HG02870 (cell line): ENCODE measurements at regions not wholly inside any gene's neighbourhood (a gene's known extent, or its start where the extent isn't known, plus 50 kb on each side); places are given as distances from the start of the nearest gene placed in this dataset.
A peak's percentile ranks its signal among the peaks of the same experiment; 100 is the strongest.

ENCODE experiments used
- ATAC-seq: cut with Tn5 transposase; IDR thresholded peaks from one replicate; pipeline ENCODE4 v1.9.1; 2021; ENCODE audit warnings: mild to moderate bottlenecking, moderate library complexity; ENCODE audit not compliant: unreplicated experiment

DNA sequence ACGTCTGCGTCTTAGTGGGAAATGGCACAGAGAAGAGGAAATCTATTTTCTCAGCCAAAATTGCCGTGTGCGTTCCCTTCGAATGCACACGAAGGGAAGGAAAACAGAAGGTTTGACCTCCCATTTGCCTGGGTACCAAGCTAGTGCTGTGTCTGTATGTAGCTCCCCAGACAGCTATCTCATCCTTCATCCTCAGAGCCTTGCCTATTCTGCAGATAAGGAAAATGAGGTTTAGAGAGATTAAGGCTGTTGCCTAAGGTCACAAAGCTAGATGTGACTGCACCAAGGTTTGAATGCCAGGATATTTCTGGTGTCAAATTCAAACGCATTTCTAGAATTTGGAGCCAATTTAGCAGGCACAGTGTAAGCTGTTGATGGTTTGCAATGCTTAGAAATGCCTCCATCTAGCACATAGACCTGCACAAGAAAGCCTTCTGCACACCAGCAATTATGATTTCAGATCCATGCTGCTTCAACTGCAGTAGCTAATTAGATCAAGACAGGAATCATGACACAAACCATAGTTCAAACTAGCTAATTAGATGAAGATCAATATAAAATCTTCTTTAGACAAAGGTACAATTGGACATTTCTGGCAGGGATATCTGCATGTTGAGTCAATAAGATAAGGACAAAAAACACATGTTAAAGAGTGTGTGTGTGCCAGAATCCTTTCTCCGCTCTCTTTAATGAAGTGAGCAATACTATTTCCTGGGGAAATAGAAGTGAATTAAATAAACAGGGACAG, 115.1 kb downstream of the CMPK2 start:
- ATAC-seq = no peak

DNA sequence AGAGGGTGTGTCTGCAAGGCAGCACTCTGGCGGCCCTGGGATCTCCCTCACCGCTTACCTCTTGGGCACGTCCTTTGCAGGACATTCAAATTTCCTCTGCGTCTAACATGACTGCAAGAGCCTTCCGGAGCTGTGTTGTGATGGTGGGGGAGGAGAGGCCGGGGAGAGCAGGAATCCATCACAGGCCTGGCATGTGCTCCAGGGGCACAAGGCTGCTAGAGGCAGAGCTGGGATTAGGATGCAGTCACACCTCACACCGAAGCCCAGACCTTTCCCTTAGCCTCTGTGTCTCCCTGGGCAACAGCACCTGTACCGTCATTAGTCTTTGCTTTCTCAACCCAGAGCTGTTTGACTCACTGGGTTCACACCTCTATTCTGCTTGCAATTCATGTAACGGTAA, 111.3 kb downstream of the CMPK2 start:
- ATAC-seq = no peak

DNA sequence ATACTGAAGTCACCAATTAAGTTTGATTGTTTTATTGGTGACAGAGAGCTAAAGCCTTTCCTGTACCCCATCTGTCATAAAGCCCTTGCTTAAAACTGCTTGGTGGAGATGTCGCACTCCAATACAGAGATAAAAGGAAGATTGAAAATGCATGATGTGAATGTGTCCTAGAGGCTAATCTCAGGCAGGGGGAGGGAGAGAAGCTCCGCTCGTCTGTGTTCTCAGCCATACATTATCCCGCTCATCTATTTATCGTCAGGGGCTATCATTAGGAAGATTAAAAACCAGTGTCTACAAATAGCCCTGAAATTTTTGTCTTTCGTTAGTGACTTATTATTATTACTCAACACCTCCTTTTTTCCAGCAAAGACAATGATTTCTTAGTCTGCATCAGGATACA, 110.3 kb downstream of the CMPK2 start:
- no peak for ATAC-seq

DNA sequence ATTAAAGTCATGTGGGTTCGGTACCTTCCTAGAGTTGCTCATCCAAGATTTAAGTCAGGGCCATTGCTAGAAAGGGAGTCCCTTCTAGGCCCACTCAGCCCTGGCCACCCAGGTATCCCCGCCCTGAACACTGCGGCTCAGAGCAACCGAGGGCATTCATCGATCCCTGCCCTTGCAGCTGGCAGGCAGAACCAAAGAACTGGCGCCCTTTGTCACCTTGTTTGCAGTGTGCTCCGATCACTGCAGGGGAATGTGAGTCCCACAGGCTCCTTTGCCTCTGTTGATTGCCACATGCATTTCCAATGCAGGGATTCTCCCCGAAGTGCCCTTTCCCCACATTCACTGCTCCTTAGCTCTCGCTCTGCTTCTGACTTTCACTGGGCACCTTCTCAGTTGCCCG, 108.5 kb downstream of the CMPK2 start:
- ATAC-seq = no peak

DNA sequence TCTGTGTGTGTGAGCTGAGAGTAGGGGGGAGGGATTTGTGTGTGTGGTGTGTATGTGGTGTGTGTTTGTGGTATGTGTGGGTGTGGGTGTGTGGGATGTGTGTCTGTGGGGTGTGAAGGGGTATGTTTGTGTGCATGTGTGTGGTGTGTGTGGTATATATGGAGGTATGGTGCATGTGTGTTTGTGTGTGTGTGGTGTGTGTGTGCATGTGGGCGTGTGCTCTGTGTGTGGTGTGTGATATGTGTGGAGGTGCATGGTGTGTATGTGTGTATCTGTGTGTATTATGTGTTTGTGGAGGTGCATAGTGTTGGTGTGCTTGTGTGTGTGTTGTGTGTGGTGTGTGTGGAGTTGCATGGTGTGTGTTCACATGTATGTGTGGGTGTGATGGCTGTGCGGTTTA, 106.0 kb downstream of the CMPK2 start:
- no peak for ATAC-seq

DNA sequence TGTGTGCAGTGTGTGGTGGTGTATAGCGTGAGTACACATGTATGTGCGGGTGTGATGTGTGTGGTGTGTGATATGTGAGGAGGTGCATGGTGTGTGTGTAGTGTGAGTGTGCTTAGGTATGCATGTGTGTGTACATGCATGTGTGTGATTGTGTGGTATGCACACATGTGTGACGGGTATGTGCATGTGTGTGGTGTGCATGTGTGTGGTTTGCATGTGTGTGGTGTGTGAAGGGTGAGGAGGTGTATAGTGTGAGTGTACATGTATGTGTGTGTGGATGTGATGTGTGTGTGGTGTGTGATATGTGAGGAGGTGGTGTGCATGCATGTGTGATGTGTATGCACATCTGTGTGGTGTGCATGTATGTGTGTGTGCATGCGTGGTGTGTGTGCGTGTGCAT, 105.6 kb downstream of the CMPK2 start:
- ATAC-seq = no peak

DNA sequence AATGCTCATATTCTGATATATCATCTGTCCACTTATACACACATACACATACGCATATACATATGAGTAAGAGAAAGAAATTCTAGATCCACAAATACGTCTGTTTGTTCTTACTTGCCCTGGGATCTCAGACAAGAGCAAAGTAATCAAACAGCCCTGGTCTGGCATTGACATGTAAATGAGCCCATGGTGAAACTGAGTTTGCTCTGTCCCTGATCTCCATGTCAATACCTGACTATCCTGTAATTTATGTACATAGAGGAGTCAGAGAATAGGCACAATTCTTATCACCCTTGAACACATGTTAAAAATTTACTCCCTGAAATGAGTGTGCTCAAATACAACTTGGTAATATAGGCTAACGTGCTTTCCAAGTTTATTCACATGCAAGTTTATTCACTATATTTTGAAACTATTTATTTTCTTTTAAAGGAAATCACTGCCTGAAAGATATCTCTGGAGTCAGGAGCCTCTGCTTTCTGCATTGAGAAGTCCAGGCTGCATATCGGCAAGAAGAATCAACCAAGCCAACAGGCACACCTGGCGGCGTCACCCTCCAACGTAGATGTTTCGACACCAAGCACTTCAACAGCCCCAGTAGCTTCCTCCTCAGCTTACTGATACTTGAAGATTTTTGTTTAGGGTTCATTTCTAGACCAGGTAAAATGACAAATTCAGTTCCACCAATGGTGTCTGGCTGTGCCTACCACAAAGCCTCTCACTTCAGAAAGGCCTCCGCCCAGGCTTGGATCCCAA, 100.6 kb downstream of the CMPK2 start:
- ATAC-seq = no peak

DNA sequence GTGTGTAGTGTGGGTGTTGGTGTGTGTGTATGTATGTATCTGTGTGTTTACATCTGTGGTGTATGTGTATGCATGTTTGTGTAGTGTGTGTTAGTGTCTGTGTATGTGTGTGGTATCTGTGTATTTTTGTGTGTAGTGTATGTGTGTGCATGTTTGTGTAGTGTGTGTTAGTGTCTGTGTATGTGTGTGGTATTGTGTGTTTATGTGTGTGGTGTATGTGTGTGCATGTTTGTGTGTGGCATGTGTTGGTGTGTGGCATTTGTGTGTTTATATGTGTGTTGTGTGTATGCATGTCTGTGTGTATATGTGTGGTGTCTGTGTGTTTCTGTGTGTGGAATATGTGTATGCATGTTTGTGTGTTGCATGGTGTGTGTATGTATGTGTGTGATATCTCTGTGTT, 96.4 kb downstream of the CMPK2 start:
- no peak for ATAC-seq

DNA sequence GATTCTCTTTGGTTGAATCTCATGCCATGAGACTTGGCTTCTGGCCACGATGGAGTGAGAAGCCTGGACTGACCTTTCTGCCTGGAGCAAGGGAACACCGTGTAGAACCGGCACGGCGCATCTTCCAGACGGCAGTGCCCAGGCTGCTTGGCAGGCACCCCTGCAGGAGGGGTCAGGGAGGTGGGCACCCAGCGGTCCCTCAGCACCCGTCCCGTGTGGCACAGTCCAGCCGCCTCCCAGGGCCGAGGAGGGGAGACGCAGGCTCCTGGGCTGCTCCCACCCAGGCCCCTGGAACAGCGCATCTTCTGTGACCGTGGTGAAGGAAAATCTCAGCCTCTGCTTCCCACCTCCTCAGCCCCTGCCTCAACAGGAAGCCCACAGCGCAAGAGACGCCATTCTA, 95.7 kb downstream of the CMPK2 start:
- no peak for ATAC-seq

DNA sequence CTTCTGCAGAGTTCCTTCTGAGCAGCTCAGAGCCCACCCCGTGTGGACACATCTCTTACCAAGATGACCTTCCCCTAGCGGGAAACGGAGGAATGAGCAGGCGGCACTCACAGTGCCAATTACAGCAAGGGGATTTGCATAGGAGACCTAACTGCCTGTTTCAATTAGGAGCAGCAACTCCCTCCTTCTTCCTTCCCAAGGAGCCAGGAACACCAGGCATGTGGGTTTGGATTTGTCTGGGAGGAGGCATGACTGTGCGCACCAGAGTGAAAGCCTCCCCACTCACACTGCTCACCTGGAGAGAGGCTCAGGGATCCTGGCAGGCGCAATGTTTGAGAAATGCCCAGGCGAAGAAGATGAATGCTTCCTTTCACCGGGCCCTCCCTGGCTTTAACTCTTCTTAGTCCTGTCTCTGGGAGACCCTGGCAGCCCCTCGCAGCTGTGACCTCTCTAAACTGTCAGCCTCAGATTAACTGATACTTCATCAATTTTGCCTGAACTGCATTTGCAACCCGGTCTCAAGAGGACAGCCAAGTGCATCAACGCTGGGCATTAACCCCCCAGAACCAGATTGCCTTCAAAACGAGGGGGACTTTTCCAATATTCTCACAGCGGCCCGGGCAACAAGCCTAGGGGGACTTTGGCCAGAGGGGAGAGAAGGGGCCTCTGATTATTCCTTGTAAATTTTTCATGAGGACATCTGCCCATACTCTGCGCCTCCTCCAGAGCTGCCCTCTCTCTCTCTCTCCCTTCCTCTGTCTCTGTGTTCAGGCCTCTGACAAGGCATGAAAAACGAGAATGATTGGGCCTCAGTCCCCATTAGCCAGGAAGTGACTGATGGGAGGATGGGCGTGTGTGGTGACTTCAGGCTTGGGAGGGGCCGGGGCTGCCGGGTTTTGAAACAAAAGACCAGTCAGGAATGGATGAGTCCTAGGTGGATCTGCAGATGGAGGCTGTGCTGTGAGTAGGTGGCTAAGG, 93.8 kb downstream of the CMPK2 start:
- ATAC-seq = no peak

DNA sequence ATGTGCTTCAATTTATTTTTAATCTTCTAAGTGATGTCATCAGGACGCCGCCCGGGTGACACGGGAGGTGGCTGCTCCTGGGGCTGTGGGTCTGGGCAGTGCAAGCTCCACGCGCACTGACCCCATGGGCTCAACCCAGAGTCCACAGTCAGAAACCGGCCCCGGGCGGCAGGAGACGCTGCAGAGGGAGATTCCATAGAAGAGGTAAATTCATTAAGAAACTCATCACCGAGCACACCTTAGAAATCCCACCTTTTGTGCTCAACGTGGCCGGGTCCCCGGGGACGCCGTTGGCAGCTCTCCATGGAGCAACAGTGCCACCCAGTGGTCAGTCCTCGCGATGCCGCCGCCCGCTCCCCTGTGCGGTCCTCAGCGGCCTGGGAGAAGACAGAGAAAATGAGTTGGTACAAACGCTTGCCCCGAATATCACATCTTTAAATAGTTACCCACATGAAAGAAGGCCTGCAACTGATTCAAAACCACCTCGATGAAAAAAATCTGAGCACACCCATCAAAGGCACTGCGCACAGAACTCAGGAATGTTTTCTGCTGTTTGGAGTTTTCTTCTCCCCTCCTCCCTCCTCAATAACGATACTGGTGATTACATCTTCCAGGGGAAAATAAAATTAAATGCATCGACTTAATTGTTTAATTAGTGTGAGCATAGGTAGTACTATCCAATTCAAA, 92.6 kb downstream of the CMPK2 start:
- peak; percentile 87 for ATAC-seq

DNA sequence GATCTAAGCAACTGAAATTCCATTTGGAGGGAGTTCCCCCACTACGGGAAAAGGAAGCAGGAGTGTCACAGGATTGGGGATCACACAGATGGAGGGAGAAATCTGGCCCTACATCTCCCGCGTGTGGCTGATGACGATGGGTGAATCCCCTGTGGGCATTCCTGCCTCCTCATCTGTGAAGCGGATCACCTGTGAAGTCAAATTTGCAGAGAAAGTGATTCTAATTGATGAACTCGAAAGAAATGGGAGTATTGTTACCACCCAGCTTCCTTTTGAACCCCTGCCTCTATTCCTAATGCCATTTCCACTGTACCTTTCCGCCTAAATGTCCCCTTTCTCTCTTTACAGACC, 92.0 kb downstream of the CMPK2 start:
- ATAC-seq = no peak

DNA sequence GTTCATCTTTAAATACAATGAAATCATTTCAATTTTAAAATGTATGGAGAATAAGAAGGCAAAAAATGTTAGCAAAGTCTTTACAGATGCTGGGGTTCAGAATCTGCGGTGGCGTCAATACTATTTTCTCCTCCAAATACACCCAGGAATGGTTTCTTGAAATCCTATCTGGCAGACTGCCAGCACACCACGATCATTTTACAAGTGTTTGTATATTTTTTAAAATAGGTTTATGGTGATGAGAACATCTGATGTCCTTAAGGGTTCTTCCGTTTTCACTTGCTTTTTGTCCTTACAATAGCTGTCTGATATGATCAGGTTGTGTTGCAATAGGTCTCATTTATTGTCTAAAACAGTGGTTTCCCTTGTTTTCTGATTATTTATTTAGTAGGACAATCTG, 89.6 kb downstream of the CMPK2 start:
- ATAC-seq = no peak

DNA sequence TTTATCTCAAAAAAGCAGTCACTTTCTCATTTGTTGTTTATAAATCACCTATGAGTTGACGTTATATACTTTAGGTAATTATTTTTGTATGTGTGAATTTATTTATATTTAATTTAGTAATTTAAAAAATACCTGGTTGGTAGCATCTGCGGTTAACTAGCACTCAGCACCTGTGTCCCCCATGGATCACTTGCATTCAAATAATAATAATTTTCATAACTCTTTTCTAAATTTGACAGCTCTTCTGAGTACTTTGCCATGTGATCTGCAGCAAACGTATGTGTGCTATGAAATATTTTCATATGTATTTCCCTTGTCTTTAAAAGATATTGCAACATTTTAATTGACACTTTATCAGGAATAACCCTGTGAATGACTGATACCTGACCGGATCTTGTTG, 88.1 kb downstream of the CMPK2 start:
- ATAC-seq = no peak

DNA sequence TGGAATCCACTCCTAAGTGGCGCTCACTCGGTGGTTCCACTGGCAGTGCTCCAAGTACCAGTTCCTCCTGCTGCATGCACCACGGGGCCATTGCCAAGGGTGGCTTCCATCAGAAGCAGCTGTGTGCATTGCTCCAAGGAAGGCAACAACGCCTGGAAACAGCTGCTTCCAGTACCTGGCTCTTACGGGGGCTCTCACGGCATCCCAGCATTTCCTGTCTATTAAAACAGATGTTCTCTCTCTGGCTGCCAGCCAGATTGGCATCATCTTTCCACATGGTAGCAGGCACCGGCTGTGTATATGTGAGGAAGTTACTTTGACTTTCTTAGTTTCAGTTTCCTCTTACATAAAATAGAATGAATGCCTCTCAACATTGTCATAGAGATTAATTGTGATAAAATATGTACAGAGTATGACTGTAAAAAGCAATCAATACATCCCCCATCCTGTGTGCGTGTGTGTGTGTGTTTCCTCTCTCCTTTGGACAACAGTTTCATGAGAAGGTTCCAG, 84.9 kb downstream of the CMPK2 start:
- ATAC-seq = no peak

DNA sequence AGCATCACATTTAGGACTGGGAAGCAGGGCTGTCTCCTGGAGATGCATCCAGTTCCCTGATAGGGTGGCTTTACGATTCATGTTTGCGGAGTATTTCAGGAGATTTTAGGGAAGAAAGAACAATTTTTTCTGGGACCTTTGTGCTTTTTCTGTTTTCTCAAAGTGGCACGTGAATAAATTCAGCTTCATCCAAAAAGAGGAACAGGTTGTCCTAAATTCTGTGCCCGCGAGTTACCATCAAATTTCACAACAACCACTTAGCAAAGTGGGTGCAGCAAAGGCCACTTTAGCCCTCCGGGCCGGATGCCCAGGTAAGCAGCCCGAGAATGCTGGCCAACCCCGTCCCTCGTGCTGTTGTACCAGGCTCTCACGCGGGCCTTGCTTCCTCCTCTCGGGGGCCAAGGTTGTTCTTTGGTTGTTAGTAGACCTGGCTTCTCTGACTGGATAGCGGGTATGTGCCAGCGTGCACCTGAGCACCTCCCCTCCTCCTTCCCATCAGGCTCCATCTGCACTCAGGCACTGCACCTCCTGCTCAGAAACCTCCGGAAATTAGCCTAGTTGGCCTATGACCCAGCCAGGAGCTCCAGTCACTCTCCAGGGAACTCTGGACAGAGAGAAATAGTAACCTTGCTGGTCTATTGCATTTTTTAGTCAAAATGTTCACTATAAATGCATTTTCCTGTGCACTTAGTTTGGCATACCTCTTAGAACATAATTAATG, 83.0 kb downstream of the CMPK2 start:
- ATAC-seq = no peak

DNA sequence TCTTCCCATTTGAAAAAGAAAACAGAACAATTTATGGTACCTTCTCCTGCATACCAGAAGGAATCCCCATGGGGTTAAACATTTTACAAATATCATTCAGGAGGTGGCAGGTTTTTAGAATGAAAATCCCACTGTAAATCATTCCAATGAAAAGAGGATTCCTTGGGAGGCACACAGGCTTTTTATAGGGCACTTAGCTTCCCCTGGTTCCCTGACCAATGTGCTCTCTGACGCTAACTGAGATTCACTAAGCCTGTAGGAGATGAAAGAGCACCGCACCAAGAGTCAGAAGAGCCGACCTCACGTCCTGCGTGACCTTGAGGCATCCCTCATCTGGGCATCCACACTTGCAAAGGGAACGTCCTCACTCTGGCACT, 82.5 kb downstream of the CMPK2 start:
- no peak for ATAC-seq

DNA sequence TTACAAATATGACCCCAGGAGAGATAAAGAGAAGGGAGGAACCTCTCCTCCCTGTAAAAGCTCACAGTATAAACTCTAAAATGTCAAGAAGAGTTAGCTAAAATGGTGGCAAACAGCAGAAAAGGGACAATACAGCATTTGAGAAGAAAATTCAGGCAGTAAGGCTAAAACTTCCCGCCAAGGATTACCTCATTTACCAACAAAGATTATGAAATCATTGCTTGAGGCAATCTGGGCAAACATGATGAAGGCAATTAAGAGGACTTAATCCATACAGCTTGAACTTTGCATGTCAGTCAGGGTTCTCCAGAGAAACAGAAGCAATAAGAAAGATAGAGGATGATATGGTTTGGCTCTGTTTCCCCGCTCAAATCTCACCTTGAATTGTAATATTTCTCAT, 81.4 kb downstream of the CMPK2 start:
- no peak for ATAC-seq

DNA sequence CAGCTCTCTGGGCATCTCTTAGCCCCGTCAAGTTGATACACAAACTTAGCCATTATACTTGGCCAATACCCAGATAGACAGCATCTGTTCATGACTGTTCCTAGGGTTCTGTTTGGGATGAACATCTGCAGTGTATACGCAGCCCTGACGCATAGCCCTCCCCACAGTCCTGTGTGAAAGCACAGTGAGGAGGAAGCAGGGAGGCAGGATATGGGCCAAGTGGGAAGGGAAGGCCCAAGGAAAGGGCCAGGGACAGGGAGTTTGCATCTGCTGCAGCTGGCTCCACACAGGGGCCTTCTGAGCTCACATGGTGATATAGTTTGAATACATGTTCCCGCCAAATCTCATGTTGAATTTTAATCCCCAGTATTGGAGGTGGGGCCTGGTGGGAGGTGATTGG, 80.2 kb downstream of the CMPK2 start:
- no peak for ATAC-seq

DNA sequence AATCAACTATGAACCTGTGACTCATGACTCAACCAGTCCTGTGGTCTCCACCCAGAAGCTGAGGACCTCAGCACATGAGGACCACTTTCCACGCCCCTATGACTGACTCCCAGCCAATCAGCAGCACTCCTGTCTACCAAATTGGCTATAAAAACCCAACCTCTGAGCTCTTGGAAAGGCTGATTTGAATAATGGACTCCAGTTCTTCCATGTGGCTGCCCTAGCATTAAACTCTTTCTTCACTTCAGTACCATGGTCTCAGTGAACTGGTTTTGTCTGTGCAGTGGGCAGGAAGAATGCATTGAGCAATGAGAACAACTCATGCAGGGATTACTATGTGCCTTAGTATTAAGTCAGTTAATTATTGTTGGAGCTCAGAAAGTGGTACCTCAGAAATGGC, 78.3 kb downstream of the CMPK2 start:
- no peak for ATAC-seq
